HUES48 (cell line): ENCODE measurements at regions not wholly inside any gene's neighbourhood (a gene's known extent, or its start where the extent isn't known, plus 50 kb on each side); places are given as distances from the start of the nearest gene placed in this dataset.
"Not testable (repeated sequence)": the region's sequence is repeated elsewhere in the genome, so short reads cannot be mapped to it uniquely, and the experiment has no call there.

ENCODE experiments used
- H3K27ac ChIP-seq: one replicate; pipeline ENCODE4 v1.7.0; 2013; ENCODE audit warnings: low read depth, low read length, inconsistent platforms
- H3K27me3 ChIP-seq: 2 replicates; pipeline ENCODE4 v1.6.1; 2013; ENCODE audit warnings: mild to moderate bottlenecking, low read length; ENCODE audit not compliant: control insufficient read depth, insufficient read depth
- H3K36me3 ChIP-seq: 2 replicates; pipeline ENCODE4 v1.6.1; 2013; ENCODE audit warnings: low read length; ENCODE audit not compliant: control insufficient read depth, insufficient read depth
- H3K4me1 ChIP-seq: 2 replicates; pipeline ENCODE4 v1.6.1; 2013; ENCODE audit warnings: mild to moderate bottlenecking, low read length; ENCODE audit not compliant: control insufficient read depth, insufficient read depth
- H3K4me3 ChIP-seq: 2 replicates; pipeline ENCODE4 v1.5.1; 2013; ENCODE audit warnings: mild to moderate bottlenecking, low read depth, low read length
- H3K9ac ChIP-seq: 2 replicates; pipeline ENCODE4 v1.6.1; 2013; ENCODE audit warnings: mild to moderate bottlenecking, low read depth, low read length, moderate library complexity
- H3K9me3 ChIP-seq: 2 replicates; pipeline ENCODE4 v1.6.1; 2013; ENCODE audit warnings: low read length; ENCODE audit not compliant: control insufficient read depth, insufficient read depth

DNA sequence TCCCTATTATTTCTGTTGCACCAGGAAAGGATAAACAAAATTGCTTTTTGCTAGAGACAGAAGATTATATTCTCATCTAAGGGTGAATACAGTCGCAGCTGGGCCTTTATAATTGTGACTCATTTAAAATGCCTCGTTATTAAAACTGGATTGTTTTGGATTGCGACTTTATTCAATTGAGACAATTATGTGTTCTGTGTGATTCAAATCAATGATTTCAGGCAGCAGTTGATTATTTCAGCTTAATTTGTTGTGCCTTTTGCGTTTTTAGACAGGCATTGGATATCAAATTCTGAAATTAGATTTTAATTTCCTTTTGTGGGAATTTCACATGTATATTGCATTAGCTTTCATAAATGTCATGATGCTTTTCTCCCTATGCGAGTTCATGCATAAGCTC lies 778.1 kb upstream of the SOX11 start:
- H3K9ac ChIP-seq: no peak overlapping the region
- no peak overlapping the region for H3K4me3 ChIP-seq
- no peak overlapping the region for H3K27ac ChIP-seq
- H3K9me3 ChIP-seq: no peaks in the 10 kb centered on the region; the same call in 1 of the 2 replicates
- H3K27me3 ChIP-seq: no peaks in the 10 kb centered on the region
- no peaks in the 10 kb centered on the region for H3K36me3 ChIP-seq
- H3K4me1 ChIP-seq: no peaks in the 10 kb centered on the region

DNA sequence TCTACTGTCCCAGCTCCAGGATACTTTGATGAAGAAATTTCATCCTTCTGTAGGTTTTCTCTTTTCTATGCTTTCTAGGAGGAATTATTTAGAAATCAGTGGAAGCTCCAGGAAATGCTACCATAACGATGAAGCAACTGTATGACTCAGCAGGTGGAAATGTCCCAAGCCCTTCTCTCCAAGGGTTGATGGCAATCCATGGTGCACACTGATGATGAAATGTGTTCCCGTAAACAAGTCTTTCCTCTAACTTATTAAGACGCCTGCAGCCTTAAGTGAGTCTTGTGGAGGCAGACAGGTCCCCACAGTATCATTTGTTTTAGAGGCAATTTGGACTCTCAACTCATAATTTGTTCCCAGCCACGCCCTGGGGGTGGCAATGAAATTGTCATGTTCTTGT lies 777.6 kb upstream of the SOX11 start:
- H3K36me3 ChIP-seq: no peaks in the 10 kb centered on the region
- no peaks in the 10 kb centered on the region for H3K27me3 ChIP-seq
- no peak overlapping the region for H3K4me3 ChIP-seq
- no peaks in the 10 kb centered on the region for H3K4me1 ChIP-seq
- no peak overlapping the region for H3K27ac ChIP-seq
- no peaks in the 10 kb centered on the region; the same call in 1 of the 2 replicates for H3K9me3 ChIP-seq
- no peak overlapping the region for H3K9ac ChIP-seq

DNA sequence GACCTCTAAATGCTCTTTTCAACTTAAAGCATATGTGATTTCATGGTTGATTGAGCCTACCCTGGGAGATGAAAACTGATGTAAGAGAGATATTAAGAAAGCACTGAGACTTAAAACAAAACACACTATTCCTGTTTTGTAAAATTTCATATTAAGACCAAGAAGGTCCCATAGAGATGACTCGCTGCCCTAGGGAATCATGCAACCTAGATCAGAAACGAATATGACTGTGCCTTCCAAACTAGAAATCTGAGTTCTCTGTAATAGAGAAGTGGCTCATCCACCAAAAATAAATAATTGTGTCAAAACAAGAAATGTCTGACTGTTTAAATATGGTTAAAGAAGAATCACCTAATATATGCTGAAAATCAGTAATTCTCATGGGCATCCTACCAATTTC lies 776.8 kb upstream of the SOX11 start:
- Histone ChIP-seq H3K4me3 (no peak overlapping the region), H3K9ac (no peak overlapping the region), H3K9me3 (no peaks in the 10 kb centered on the region; the same call in 1 of the 2 replicates), H3K4me1 (no peaks in the 10 kb centered on the region), H3K27me3 (no peaks in the 10 kb centered on the region), H3K36me3 (no peaks in the 10 kb centered on the region), H3K27ac (no peak overlapping the region)

DNA sequence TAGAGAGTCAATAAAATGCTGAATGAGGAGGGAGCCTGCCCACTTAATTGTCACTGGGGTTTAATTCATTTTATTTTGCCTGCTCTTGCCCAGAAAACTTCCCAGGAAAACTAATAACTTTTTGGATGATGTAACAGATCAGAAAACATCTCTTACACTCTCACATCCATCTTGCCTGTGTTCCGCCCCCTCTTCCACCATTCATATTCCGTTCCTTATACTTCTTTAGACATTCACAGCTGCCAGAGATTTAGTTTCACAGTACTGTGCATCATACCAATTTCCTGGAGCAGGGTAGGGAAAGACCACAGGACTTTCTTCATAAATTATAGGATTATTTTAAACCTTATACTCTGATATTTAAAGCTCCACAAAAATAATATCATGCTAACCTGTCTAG lies 776.1 kb upstream of the SOX11 start:
- Histone ChIP-seq H3K9ac (no peak overlapping the region), H3K9me3 (no peaks in the 10 kb centered on the region; the same call in 1 of the 2 replicates), H3K4me1 (no peaks in the 10 kb centered on the region), H3K27me3 (no peaks in the 10 kb centered on the region), H3K4me3 (no peak overlapping the region), H3K27ac (no peak overlapping the region), H3K36me3 (no peaks in the 10 kb centered on the region)

GRCh38 chr2:4930704-4931103 lies 761.5 kb upstream of the SOX11 start:
- no peaks in the 10 kb centered on the region for H3K27me3 ChIP-seq
- no peaks in the 10 kb centered on the region for H3K4me1 ChIP-seq
- no peak overlapping the region for H3K9ac ChIP-seq
- H3K27ac ChIP-seq: no peak overlapping the region
- no peak overlapping the region for H3K4me3 ChIP-seq
- H3K9me3 ChIP-seq: no peaks in the 10 kb centered on the region
- no peaks in the 10 kb centered on the region for H3K36me3 ChIP-seq

- no peaks in the 10 kb centered on the region for H3K36me3 ChIP-seq
- peaks cover 6% of the 10 kb centered on the region for H3K9me3 ChIP-seq
- H3K27ac ChIP-seq: no peak overlapping the region
- H3K9ac ChIP-seq: no peak overlapping the region
- no peaks in the 10 kb centered on the region for H3K4me1 ChIP-seq
- no peaks in the 10 kb centered on the region for H3K27me3 ChIP-seq
- H3K4me3 ChIP-seq: no peak overlapping the region
Measured at GRCh38 chr2:4931721-4932365, 760.3 kb upstream of the SOX11 start.

- H3K4me1 ChIP-seq, H3K36me3 ChIP-seq, H3K27ac ChIP-seq, H3K4me3 ChIP-seq, H3K9me3 ChIP-seq, H3K27me3 ChIP-seq, H3K9ac ChIP-seq: not testable (repeated sequence)
Measured at GRCh38 chr2:4935291-4935690, 756.9 kb upstream of the SOX11 start.

DNA sequence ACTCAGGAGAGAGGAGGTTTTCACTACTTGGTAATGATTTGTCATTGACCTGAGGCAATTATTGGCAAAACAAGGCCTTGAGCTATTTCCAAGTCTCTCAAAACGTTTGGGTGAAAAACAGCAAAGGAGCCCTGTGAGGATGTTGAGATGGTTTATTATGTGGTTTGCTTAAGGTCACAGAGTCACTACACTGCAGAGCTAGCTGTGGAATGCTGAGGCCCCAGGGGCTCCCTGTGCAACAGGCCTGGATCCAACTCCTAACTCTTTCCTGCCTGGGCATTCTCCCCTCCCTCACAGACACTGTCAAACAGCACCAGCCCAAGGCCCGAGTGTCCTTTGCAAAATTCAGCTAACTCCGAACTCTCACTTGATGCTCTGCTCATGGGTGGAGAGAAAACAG lies 754.6 kb upstream of the SOX11 start:
- no peaks in the 10 kb centered on the region for H3K4me1 ChIP-seq
- no peaks in the 10 kb centered on the region for H3K36me3 ChIP-seq
- H3K27me3 ChIP-seq: no peaks in the 10 kb centered on the region
- H3K27ac ChIP-seq: no peak overlapping the region
- H3K4me3 ChIP-seq: no peak overlapping the region
- peaks cover 6% of the 10 kb centered on the region for H3K9me3 ChIP-seq
- H3K9ac ChIP-seq: no peak overlapping the region

DNA sequence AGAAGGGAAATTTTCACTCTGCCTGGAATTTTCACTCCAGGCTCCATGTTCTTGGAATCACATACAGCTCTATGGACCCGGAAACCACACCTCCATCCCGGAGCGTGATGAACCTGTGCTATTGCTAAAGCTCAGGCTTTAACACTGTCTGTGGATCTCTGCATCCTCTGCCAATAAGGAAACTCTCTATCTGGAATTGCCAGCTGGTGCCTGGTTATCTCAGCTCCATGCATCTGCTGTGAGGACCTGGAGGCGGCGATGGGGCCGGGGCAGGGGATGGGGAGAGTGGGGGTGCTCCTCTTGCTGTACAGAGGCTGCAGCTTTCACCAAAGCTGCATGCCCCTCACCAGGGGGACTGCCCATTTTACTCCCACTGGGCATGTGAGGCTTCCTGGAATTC lies 754.0 kb upstream of the SOX11 start:
- H3K9ac ChIP-seq: no peak overlapping the region

GRCh38 chr2:4942441-4942840 lies 749.7 kb upstream of the SOX11 start:
- no peaks in the 10 kb centered on the region for H3K9me3 ChIP-seq
- H3K27ac ChIP-seq: no peak overlapping the region
- H3K4me1 ChIP-seq: no peaks in the 10 kb centered on the region
- no peak overlapping the region for H3K9ac ChIP-seq
- H3K36me3 ChIP-seq: no peaks in the 10 kb centered on the region
- H3K27me3 ChIP-seq: no peaks in the 10 kb centered on the region
- no peak overlapping the region for H3K4me3 ChIP-seq

More for the DNA sequence above, 754.0 kb upstream of the SOX11 start:
- Histone ChIP-seq H3K9me3 (peaks cover 6% of the 10 kb centered on the region), H3K4me1 (no peaks in the 10 kb centered on the region), H3K27me3 (no peaks in the 10 kb centered on the region), H3K4me3 (no peak overlapping the region), H3K27ac (no peak overlapping the region), H3K36me3 (no peaks in the 10 kb centered on the region)

DNA sequence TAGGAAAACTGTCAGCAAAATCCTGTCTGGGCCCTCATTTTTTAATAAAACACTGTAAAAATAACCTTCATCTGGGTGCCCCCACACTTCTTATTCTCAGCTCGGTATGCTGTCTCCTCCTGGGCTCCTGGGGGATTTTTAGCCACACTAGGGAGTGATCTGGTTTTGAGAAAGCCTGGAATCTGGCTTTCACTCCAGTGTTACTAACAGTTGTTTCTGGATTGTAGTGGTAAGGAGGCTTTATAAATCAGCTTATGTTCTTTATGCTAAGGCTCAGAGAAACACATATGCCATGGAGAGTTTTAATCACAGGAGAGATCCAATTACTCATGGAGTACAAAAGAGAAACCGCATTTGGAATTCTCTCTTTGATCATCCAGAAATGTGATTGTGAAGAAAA lies 744.3 kb upstream of the SOX11 start:
- Histone ChIP-seq H3K36me3 (no peaks in the 10 kb centered on the region), H3K27me3 (no peaks in the 10 kb centered on the region), H3K4me1 (no peaks in the 10 kb centered on the region), H3K27ac (no peak overlapping the region), H3K9ac (no peak overlapping the region), H3K4me3 (no peak overlapping the region), H3K9me3 (0 out of 2 replicates have a peak, but pooled peaks cover 2% of the 10 kb centered on the region)
